ENCODE measurements at regions not wholly inside any gene's neighbourhood (a gene's known extent, or its start where the extent isn't known, plus 50 kb on each side); places are given as distances from the start of the nearest gene placed in this dataset.
A peak's percentile ranks its signal among the peaks of the same experiment; 100 is the strongest.
"Not testable (repeated sequence)": the region's sequence is repeated elsewhere in the genome, so short reads cannot be mapped to it uniquely, and the experiment has no call there.

DNA sequence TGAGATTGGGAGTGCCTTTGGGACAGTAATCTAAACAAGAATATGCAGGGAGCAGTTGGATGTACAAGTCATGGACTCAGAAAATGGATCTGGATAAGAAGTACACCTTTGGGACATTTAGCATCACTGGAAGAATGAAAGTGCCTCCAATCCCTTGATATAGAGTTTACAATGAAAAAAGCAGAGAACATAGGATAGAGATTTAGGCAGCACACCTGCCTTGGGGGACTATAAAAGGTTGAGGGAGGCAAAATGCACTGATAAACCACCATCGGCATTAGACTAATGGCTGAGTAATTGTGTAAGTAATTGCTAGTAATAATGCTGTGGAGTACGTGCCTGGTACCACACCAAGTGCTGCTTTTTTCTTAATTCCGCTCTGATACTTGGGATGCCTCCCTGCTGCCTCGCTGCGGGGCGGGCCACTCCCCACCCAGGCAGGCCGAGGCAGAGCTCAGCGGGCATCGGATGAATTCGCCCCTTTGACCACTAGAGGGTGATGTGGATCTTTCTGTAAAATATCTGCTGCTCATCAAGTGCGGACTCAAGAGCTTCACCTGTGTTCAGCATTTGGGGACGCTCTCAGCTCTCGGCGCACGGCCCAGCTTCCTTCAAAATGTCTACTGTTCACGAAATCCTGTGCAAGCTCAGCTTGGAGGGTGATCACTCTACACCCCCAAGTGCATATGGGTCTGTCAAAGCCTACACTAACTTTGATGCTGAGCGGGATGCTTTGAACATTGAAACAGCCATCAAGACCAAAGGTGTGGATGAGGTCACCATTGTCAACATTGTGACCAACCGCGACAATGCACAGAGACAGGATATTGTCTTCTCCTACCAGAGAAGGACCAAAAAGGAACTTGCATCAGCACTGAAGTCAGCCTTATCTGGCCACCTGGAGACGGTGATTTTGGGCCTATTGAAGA is 99.9 kb downstream of the ANKRD18B start:
- TF ChIP-seq, protein P1, sequence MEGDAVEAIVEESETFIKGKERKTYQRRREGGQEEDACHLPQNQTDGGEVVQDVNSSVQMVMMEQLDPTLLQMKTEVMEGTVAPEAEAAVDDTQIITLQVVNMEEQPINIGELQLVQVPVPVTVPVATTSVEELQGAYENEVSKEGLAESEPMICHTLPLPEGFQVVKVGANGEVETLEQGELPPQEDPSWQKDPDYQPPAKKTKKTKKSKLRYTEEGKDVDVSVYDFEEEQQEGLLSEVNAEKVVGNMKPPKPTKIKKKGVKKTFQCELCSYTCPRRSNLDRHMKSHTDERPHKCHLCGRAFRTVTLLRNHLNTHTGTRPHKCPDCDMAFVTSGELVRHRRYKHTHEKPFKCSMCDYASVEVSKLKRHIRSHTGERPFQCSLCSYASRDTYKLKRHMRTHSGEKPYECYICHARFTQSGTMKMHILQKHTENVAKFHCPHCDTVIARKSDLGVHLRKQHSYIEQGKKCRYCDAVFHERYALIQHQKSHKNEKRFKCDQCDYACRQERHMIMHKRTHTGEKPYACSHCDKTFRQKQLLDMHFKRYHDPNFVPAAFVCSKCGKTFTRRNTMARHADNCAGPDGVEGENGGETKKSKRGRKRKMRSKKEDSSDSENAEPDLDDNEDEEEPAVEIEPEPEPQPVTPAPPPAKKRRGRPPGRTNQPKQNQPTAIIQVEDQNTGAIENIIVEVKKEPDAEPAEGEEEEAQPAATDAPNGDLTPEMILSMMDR (IDR thresholded peaks at IDR 0.05) = peak; percentile 87
- no peak for TF ChIP-seq EZH2 (IDR thresholded peaks at IDR 0.05; ENCODE audit: borderline replicate concordance, insufficient read depth, low read depth, low read length, poor library complexity, severe bottlenecking)
- H3K36me3 ChIP-seq (replicated peaks in 1 of 2; ENCODE audit: control extremely low read depth in 1 of 2, control insufficient read depth in 1 of 2, extremely low read depth in 1 of 2, insufficient read depth in 2 of 2, low read length in 1 of 2) = no peaks in the 10 kb centered on the region
- ATAC-seq (ENCODE audit: low read depth) (peak; percentile 92), DNase-seq (peak; percentile 82)
- no peaks in the 10 kb centered on the region for H3K9me3 ChIP-seq (ENCODE audit: control extremely low read depth in 1 of 3, control insufficient read depth in 2 of 3, insufficient read depth in 1 of 3, low read length in 2 of 3)
- no peak overlapping the region for H3K4me3 Mint-ChIP-seq
- no peak overlapping the region for H3K9ac ChIP-seq (ENCODE audit: low read length)
- no peak overlapping the region for H3K27ac ChIP-seq (ENCODE audit: low read length in 2 of 2)
- no peaks in the 10 kb centered on the region for H4K20me1 ChIP-seq (ENCODE audit: control insufficient read depth, insufficient read depth, low read length, poor library complexity, severe bottlenecking)
- peaks cover 0 to 13% (median 7%) of the 10 kb centered on the region in 4 experiments for H3K27me3 ChIP-seq (replicated peaks in 1 of 4; ENCODE audit: control extremely low read depth in 1 of 4, control insufficient read depth in 3 of 4, insufficient read depth in 4 of 4, low read length in 3 of 4)
- no peak overlapping the region for H3K4me3 ChIP-seq (ENCODE audit: control extremely low read depth in 1 of 5, extremely low read depth in 1 of 5, insufficient read depth in 1 of 5, low read depth in 2 of 5, low read length in 4 of 5)
- CTCF ChIA-PET = interaction anchor here (0.7 to 9.3 kb wide), 32 partner anchors 11 to 968 kb away, joined by 3 to 105 read pairs (median 4); no protein-coding TSS in a partner anchor
- H3K4me2 ChIP-seq (replicated peaks; ENCODE audit: low read depth, low read length, poor library complexity, severe bottlenecking) = no peak overlapping the region
- H2AFZ ChIP-seq (ENCODE audit: insufficient read depth, low read depth, low read length, poor library complexity, severe bottlenecking) = no peak overlapping the region
- no peaks in the 10 kb centered on the region for H3K4me1 ChIP-seq (ENCODE audit: control insufficient read depth in 2 of 2, insufficient read depth in 2 of 2, low read length in 2 of 2)
- no peak overlapping the region for H3K27ac Mint-ChIP-seq
- H3K79me2 ChIP-seq (ENCODE audit: control insufficient read depth, insufficient read depth, low read length) = no peaks in the 10 kb centered on the region
- intact Hi-C loops (cut with micrococcal nuclease) = loop anchor here (1.0 to 10.0 kb wide), 5 partner anchors 401 to 971 kb away; partner anchors contain the start of gene MYORG
- H3K27me3 Mint-ChIP-seq = peaks cover 40% of the 10 kb centered on the region
- WGBS (ENCODE audit: insufficient coverage) = 35% methylated on average over 14 of the region's 20 CpGs
- H3K9me3 Mint-ChIP-seq (ENCODE audit: insufficient read depth) = no peaks in the 10 kb centered on the region
- POLR2A ChIA-PET = interaction anchor here (0.5 kb wide), 1 partner anchor 105 kb away, joined by 3 read pairs; no protein-coding TSS in a partner anchor
- H3K4me1 Mint-ChIP-seq = no peaks in the 10 kb centered on the region

DNA sequence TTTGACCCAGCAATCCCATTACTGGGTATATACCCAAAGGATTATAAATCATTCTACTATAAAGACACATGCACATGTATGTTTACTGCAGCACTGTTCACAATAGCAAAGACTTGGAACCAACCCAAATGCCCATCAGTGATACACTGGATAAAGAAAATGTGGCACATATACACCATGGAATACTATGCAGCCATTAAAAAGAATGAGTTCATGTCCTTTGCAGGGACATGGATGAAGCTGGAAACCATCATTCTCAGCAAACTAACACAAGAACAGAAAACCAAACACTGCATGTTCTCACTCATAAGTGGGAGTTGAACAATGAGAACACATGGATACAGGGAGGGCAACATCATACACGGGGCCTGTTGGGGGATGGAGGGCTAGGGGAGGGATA is 104.3 kb downstream of the ANKRD18B start:
- POLR2A ChIA-PET, DNase-seq: not testable (repeated sequence)
- CTCF ChIA-PET = interaction anchor here (9.3 kb wide), 1 partner anchor 92 kb away, joined by 105 read pairs; no protein-coding TSS in a partner anchor

More for the DNA sequence above, 104.3 kb downstream of the ANKRD18B start:
- not testable (repeated sequence) for H3K4me3 Mint-ChIP-seq; H4K20me1 ChIP-seq (ENCODE audit: control insufficient read depth, insufficient read depth, low read length, poor library complexity, severe bottlenecking); H3K4me1 ChIP-seq (ENCODE audit: control insufficient read depth in 2 of 2, insufficient read depth in 2 of 2, low read length in 2 of 2); H3K4me2 ChIP-seq (replicated peaks; ENCODE audit: low read depth, low read length, poor library complexity, severe bottlenecking); H3K9me3 ChIP-seq (ENCODE audit: control extremely low read depth in 1 of 3, control insufficient read depth in 2 of 3, insufficient read depth in 1 of 3, low read length in 2 of 3); H3K9ac ChIP-seq (ENCODE audit: low read length); H3K27ac ChIP-seq (ENCODE audit: low read length in 2 of 2); H3K79me2 ChIP-seq (ENCODE audit: control insufficient read depth, insufficient read depth, low read length); H3K4me3 ChIP-seq (ENCODE audit: control extremely low read depth in 1 of 5, extremely low read depth in 1 of 5, insufficient read depth in 1 of 5, low read depth in 2 of 5, low read length in 4 of 5); H3K36me3 ChIP-seq (replicated peaks in 1 of 2; ENCODE audit: control extremely low read depth in 1 of 2, control insufficient read depth in 1 of 2, extremely low read depth in 1 of 2, insufficient read depth in 2 of 2, low read length in 1 of 2); H3K27ac Mint-ChIP-seq; H3K4me1 Mint-ChIP-seq; H2AFZ ChIP-seq (ENCODE audit: insufficient read depth, low read depth, low read length, poor library complexity, severe bottlenecking); ATAC-seq (ENCODE audit: low read depth); H3K9me3 Mint-ChIP-seq (ENCODE audit: insufficient read depth)
- no CpG with 5 or more reads among the region's 1 CpG for WGBS (ENCODE audit: insufficient coverage)
- intact Hi-C loops (cut with micrococcal nuclease) = loop anchor here (10.0 kb wide), 2 partner anchors 396 to 966 kb away; no protein-coding TSS in a partner anchor
- H3K27me3 ChIP-seq (replicated peaks in 1 of 4; ENCODE audit: control extremely low read depth in 1 of 4, control insufficient read depth in 3 of 4, insufficient read depth in 4 of 4, low read length in 3 of 4) = peaks cover 0 to 18% (median 6%) of the 10 kb centered on the region in 4 experiments
- peaks cover 37% of the 10 kb centered on the region for H3K27me3 Mint-ChIP-seq

Data from B cell (primary cell).